GM12875 (cell line): ENCODE measurements at regions not wholly inside any gene's neighbourhood (a gene's known extent, or its start where the extent isn't known, plus 50 kb on each side); places are given as distances from the start of the nearest gene placed in this dataset.
"Not testable (repeated sequence)": the region's sequence is repeated elsewhere in the genome, so short reads cannot be mapped to it uniquely, and the experiment has no call there.

ENCODE experiments used
- H3K4me3 ChIP-seq: one replicate; pipeline ENCODE4 v1.5.1; 2011; ENCODE audit warnings: low read depth, low read length, control low read depth
- TF ChIP-seq, protein P1 (sequence below): IDR thresholded peaks from 2 replicates; pipeline ENCODE4 v1.5.1; 2011; ENCODE audit warnings: low read depth, mild to moderate bottlenecking, control low read depth, inconsistent platforms, low read length, moderate library complexity, borderline replicate concordance; ENCODE audit not compliant: insufficient read depth

DNA sequence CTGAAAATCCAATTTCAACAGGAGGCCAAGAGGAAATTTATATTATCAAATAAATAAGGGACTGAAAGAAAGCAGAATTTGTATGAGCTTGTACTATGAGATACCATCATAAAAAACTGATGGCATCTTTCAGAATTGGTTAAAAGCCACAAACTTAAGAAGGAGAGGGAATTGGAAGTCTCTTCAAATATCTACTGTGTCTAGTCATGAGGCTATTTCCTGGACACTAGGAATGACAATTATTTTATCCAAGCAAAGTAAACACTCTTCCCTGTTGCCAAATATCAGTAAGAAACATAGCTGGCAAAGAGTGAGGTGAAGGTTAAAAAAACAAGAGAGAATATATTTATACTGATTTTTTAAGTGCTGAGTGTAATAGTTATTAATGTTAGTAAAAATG lies 101.5 kb upstream of the ARRDC3 start:
- no peak overlapping the region for H3K4me3 ChIP-seq
- TF ChIP-seq, protein P1, sequence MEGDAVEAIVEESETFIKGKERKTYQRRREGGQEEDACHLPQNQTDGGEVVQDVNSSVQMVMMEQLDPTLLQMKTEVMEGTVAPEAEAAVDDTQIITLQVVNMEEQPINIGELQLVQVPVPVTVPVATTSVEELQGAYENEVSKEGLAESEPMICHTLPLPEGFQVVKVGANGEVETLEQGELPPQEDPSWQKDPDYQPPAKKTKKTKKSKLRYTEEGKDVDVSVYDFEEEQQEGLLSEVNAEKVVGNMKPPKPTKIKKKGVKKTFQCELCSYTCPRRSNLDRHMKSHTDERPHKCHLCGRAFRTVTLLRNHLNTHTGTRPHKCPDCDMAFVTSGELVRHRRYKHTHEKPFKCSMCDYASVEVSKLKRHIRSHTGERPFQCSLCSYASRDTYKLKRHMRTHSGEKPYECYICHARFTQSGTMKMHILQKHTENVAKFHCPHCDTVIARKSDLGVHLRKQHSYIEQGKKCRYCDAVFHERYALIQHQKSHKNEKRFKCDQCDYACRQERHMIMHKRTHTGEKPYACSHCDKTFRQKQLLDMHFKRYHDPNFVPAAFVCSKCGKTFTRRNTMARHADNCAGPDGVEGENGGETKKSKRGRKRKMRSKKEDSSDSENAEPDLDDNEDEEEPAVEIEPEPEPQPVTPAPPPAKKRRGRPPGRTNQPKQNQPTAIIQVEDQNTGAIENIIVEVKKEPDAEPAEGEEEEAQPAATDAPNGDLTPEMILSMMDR, result no peak

DNA sequence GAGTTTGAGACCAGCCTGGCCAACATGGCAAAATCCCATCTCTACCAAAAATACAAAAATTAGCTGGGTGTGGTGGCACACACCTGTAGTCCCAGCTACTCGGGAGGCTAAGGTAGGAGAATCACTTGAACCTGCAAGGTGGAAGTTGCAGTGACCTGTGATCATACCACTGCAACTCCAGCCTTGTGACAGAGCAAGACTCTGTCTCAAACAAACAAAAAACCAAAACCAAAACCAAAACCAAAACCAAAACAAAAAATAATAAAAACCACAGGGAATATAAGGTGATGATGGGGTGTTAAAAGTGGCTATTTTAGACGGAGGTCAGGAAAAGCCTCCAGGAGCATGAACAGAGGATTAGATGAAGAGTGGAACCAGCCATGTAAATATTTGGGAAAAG lies 96.3 kb upstream of the ARRDC3 start:
- H3K4me3 ChIP-seq, result not testable (repeated sequence)

GRCh38 chr5:91478096-91478495 lies 95.0 kb upstream of the ARRDC3 start:
- H3K4me3 ChIP-seq, result no peak overlapping the region
- TF ChIP-seq, protein P1, result no peak

GRCh38 chr5:91477408-91477807 lies 94.3 kb upstream of the ARRDC3 start:
- TF ChIP-seq, protein P1, result no peak
- no peak overlapping the region for H3K4me3 ChIP-seq

DNA sequence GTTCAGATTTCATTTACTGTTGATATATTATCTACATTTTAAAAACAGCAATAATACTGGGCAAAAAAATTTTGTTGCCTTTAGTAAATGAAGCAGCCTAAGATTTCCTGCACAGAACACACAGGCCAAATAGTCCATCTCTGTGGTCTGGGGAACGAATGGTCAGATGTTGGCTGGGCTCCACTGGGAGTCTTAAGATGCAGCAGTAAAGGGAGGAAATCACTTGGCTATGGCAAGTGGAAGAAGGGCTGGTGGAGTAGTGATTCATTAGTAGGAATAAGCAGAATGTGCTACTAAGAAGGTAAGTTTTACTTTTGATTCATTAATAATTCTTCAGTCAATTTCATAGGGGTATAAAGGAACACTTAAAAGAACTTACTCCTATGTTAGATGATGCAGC lies 91.1 kb upstream of the ARRDC3 start:
- no peak overlapping the region for H3K4me3 ChIP-seq
- TF ChIP-seq, protein P1, result no peak

- no peak overlapping the region for H3K4me3 ChIP-seq
Measured at GRCh38 chr5:91472631-91473030, 89.5 kb upstream of the ARRDC3 start.

GRCh38 chr5:91469517-91470165 lies 86.5 kb upstream of the ARRDC3 start:
- TF ChIP-seq, protein P1, result no peak
- H3K4me3 ChIP-seq, result no peak overlapping the region

More at GRCh38 chr5:91472631-91473030, 89.5 kb upstream of the ARRDC3 start:
- TF ChIP-seq, protein P1, result no peak

DNA sequence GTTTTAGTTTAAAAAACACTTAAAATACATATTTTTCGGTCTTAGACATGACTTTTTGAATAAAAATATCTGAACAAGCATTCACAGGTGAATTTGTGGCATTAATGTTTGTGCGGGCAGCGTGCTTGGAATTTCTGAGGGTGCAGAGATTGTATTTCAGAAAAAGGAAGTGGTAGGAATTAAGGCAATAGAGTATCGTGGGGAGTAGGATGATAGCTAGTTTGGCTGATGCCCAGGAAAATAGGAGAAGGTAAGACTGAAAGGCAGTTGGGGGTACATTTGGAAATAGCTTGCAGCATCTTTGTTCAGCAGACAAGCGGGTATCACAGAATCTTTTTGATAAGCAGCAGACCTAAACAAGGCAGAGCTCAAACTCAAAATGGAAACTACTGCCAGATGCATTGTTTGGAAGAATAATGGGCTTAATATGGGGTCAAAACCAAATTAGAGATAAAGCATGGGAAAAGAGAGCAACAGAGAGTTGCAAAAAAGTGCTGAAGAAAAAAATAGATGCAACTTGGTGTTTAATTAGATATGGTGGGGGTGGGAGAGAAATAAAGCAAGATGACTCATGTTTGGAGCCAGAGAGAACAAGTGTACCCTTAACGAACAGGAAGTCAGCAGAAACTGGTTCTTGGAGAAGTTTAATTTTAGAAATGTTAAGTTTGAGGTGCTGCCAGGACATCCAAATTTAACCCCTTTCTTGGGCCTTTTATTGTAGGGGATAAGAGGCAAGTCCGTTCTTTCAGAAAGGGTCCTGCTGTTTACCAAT lies 85.7 kb upstream of the ARRDC3 start:
- no peak overlapping the region for H3K4me3 ChIP-seq
- TF ChIP-seq, protein P1, result no peak
